Fibroblast of lung (primary cell): ENCODE measurements at regions not wholly inside any gene's neighbourhood (a gene's known extent, or its start where the extent isn't known, plus 50 kb on each side); places are given as distances from the start of the nearest gene placed in this dataset.

Source experiments
- CTCF ChIP-seq, 2 donors: IDR thresholded peaks in 1 of 2; conservative IDR thresholded peaks in 1 of 2; 1 replicate in 1 of 2; 2 replicates in 1 of 2; pipeline ENCODE4 v1.5.1; 2011 to 2012; ENCODE audit warnings: low read length in 2 of 2, control low read depth in 1 of 2, inconsistent platforms in 1 of 2, low read depth in 1 of 2, mild to moderate bottlenecking in 1 of 2
- EZH2 ChIP-seq: IDR thresholded peaks from 2 replicates; pipeline ENCODE4 v1.5.1; 2012; ENCODE audit warnings: low read length, control low read depth, mild to moderate bottlenecking; ENCODE audit errors: missing control alignments

- TF ChIP-seq CTCF (conservative IDR thresholded peaks at IDR 0.05 in 1 of 2, IDR thresholded peaks at IDR 0.05 in 1 of 2; ENCODE audit: low read depth in 1 of 2, low read length in 2 of 2) (no peak), EZH2 (no peak)
Measured at GRCh38 chr14:28901631-28902030, 135.0 kb downstream of the FOXG1 start.
